ES-I3 (cell line): ENCODE measurements at regions not wholly inside any gene's neighbourhood (a gene's known extent, or its start where the extent isn't known, plus 50 kb on each side); places are given as distances from the start of the nearest gene placed in this dataset.

Experiments used
- H3K36me3 ChIP-seq: 2 replicates; pipeline ENCODE4 v1.6.1; 2013; ENCODE audit warnings: mild to moderate bottlenecking, low read length, control low read depth, moderate library complexity; ENCODE audit not compliant: insufficient read depth
- H3K4me1 ChIP-seq: 2 replicates; pipeline ENCODE4 v1.6.1; 2013; ENCODE audit warnings: mild to moderate bottlenecking, control low read depth, low read length; ENCODE audit not compliant: insufficient read depth
- H3K9ac ChIP-seq: 2 replicates; pipeline ENCODE4 v1.6.1; 2013; ENCODE audit warnings: low read depth, mild to moderate bottlenecking, low read length, moderate library complexity
- H3K9me3 ChIP-seq: 2 replicates; pipeline ENCODE4 v1.6.1; 2013; ENCODE audit warnings: mild to moderate bottlenecking, low read length, moderate library complexity; ENCODE audit not compliant: control insufficient read depth, insufficient read depth

DNA sequence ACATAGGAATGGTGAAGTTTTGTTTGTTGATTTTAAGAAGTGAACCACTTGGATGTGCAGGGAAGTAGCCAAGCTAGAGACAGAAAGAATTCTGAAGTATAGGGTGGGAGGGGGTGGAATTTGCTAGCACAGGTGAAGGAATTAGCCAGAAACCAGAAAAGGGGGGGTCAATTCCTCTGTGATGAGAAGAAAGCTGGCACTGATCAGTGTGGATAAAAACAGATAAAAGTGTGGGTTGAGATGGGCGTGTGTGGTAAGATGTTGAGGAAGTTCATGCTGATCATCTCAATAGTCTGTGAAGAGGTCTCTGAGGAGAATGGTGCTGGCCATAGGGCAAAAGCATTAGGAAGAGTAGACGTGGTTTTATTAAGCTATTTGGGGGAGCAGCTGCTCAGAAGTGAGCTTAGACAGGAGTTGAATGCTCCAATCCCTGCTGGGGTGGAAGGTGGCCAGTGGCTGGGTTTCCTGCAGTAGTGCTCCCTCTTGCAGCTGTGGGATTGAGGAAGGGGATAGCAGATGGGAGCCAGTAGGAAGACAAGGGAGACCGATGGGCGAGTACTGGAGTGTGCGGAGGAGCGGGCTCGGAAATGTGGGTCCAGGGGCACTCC, 88.7 kb upstream of the ELL2 start:
- Histone ChIP-seq H3K9ac (no peak overlapping the region), H3K4me1 (peaks cover 12% of the 10 kb centered on the region; the same call in 1 of the 2 replicates), H3K36me3 (no peaks in the 10 kb centered on the region), H3K9me3 (no peaks in the 10 kb centered on the region)

DNA sequence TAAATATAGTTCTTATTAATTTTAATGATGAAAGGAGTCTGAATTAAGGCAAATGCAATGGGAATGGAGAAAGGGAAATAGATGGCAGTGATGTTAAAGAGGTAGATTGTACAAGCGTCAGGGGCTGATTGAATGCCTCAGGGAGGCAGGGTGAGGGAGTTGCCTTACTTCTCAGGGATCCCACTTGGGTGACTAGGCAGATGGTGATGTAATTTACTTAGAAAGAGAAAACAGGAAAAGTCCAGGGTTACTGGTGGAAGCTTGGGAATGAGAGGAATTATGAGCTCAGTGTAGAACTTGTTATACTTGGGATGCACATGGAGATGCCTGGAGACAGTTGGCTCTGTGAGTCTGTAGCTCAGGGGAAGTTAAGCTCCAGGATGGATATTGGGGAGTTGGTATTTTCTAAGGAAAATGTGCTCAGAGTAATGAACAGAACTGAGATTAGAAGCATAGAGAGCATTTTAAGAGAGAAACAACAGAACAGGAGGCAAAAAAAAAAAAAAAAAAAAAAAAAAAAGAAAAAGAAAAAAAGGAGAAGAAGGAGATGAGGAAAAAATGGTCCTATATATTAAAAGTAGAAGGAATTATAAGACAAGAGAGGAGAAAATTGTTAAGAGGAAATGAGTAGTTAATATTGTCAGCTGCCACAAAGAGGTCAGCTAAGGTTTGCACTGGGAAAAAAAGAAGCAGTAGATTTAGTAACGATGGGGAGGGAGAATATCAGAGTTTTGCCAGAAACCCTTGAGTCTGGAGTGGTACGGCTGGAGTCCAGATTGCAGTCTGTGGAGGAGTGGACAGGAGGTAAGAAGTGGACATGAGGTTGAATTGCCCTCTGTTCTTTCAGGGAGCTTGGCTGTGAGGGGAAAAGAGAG, 88.0 kb upstream of the ELL2 start:
- Histone ChIP-seq H3K36me3 (no peaks in the 10 kb centered on the region), H3K9ac (no peak overlapping the region), H3K4me1 (peaks cover 12% of the 10 kb centered on the region; the same call in 1 of the 2 replicates), H3K9me3 (no peaks in the 10 kb centered on the region)

DNA sequence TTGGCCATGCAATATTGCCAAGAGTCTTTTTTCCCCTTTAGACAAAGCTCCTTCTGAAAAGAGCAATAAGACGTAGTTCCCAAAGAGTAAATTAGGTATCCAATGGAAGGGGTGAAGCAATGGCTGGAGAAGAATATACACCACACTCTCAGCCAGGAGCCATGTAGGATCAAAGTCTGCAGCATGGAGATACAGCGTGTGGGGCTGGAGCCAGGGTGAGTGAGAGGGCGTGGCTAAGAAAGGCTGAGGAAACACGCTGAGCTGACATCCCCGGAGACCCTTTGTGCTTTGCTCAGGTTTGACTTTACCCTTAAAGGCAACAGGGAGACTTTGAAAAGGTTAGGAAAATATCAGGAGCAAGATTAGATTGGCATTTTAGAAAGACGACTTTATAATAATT, 87.1 kb upstream of the ELL2 start:
- H3K36me3 ChIP-seq = no peaks in the 10 kb centered on the region
- no peaks in the 10 kb centered on the region for H3K9me3 ChIP-seq
- peaks cover 12% of the 10 kb centered on the region; the same call in 1 of the 2 replicates for H3K4me1 ChIP-seq
- H3K9ac ChIP-seq = no peak overlapping the region

DNA sequence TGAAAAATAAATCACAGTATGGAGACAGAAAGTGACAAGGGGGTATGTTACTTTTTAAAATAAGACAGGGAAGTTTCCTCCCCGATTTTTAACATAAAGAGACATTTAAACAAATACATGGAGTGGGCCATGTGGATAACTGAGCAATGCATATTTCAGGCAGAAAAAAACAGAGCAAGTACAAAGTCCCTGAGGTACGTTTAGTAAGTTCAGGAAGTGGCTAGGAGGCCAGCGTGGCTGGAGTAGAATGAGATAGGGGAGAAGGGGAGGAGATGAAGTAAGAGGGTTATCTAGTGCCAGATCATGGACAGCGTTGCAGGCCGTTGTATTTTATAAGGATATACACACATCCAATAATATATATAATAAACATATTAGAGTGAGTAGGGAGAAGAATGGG, 84.2 kb upstream of the ELL2 start:
- no peaks in the 10 kb centered on the region for H3K9me3 ChIP-seq
- no peaks in the 10 kb centered on the region for H3K36me3 ChIP-seq
- peaks cover 12% of the 10 kb centered on the region; the same call in 1 of the 2 replicates for H3K4me1 ChIP-seq
- no peak overlapping the region for H3K9ac ChIP-seq

DNA sequence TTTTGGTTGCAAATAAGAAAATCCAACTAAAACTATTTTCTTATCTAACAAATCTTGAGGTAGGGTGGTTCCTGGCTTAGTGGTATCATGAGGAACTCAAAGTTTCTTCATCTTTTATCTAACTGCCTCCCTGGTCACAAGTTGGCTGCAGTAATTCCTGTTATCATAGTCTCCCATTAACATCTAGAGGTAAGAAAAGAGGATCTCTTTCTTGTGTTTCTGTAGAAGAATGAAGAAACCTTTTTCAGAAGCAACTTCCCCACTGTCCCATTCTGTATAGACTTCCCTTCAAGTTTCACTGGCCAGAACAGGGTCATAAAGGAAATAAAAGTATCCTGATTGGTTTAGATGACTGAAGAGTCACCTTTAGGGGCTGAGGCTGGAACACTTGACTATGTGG, 81.8 kb upstream of the ELL2 start:
- H3K36me3 ChIP-seq = no peaks in the 10 kb centered on the region
- H3K9ac ChIP-seq = no peak overlapping the region
- H3K4me1 ChIP-seq = no peaks in the 10 kb centered on the region
- no peaks in the 10 kb centered on the region for H3K9me3 ChIP-seq

DNA sequence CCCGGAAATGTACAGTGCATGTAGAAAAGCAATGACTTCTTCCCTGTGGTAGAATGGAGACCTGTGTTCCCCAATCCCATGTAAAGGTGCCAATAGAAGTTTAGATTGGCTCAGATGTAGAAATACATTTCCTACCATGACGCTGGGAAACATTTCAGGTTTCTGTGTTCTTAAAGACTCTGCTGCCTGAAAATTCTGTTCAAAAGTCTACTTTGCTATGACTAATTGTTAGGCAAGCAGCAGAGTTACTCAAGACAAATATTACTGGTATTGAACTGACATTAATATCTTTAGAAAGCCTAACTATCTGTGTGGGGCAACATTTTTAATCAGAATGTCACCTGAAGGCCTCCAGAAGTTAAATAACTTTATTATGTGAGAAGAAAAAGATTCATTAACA, 75.5 kb upstream of the ELL2 start:
- H3K9ac ChIP-seq = no peak overlapping the region
- H3K36me3 ChIP-seq = no peaks in the 10 kb centered on the region
- no peaks in the 10 kb centered on the region for H3K4me1 ChIP-seq
- H3K9me3 ChIP-seq = no peaks in the 10 kb centered on the region; the same call in 1 of the 2 replicates

DNA sequence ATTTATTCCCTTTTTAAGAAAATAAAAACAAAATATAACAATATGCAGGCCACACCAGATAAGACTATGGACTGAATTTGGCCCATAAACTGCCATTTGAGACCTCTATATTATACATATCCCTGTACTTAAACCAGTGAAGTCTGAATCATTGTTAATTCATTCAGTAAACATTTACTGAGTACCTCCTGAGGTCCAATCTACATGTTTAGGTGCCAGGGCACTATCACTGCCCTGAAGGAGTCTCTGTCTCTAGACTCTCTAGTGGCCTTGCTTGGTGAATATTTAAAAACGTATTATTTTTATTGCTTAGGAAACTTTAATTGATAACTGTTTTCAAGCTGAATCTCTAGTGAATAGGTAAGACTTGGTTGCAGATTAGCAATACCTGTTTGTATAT, 74.7 kb upstream of the ELL2 start:
- H3K9me3 ChIP-seq = no peaks in the 10 kb centered on the region; the same call in 1 of the 2 replicates
- no peaks in the 10 kb centered on the region for H3K36me3 ChIP-seq
- H3K9ac ChIP-seq = no peak overlapping the region
- H3K4me1 ChIP-seq = no peaks in the 10 kb centered on the region

DNA sequence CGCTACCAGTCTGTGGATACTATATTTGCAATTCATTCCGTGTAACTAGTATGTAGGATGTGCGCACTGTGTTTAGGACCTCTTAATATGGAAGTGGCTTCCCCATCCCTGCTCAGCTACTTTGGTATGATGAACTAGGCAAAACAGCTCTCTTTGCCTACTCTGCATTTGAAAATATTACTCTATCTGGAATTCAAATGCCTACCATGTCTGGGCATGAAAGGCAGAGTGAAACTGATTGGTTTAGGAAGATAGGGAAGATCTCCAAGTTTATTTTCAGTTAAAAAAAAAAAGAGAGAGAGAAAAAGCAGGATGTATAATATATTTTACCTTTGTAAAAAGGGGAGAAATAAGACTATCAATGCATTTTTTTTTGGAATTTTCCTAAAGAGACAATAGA, 74.1 kb upstream of the ELL2 start:
- Histone ChIP-seq H3K4me1 (no peaks in the 10 kb centered on the region), H3K9me3 (no peaks in the 10 kb centered on the region; the same call in 1 of the 2 replicates), H3K36me3 (no peaks in the 10 kb centered on the region), H3K9ac (no peak overlapping the region)

DNA sequence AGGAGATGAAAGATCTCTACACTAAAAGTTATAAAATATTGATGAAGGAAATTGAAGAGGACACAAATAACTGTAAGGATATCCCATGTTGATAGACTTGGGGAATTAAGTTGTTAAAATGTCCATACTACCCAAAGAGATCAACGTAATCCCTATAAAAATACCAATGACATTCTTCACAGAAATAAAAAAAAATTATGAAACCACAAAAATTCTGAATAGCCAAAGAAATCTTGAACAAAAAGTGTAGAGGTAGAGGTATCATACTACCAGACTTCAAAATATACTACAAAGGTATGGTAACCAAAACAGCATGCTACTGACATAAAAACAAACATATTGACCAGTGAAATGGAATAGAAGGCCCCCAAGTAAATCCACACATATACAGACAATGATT, 71.5 kb upstream of the ELL2 start:
- Histone ChIP-seq H3K36me3 (no peaks in the 10 kb centered on the region), H3K9me3 (no peaks in the 10 kb centered on the region; the same call in 1 of the 2 replicates), H3K9ac (no peak overlapping the region), H3K4me1 (no peaks in the 10 kb centered on the region)

DNA sequence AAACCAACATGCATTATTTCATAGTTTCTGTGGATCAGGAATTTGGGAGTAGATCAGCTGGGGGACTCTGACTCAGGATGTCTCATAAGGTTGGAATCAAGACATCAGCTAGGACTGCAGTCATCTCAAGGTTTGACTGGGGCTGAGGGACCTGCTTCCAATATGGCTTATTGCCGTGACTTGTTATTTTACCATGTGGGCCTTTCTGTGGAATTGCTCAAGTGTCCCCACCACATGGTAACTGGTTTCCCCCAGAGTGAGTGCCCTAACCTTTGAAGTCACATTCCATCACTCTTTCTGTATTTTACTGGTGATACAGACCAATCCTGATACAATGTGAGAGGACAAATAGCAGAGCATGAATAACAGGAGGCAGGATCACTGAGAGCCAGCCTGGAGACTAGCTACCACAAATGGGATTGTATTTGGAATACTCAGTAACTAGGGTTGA, 70.2 kb upstream of the ELL2 start:
- Histone ChIP-seq H3K4me1 (no peaks in the 10 kb centered on the region), H3K9me3 (no peaks in the 10 kb centered on the region), H3K9ac (no peak overlapping the region), H3K36me3 (no peaks in the 10 kb centered on the region)

DNA sequence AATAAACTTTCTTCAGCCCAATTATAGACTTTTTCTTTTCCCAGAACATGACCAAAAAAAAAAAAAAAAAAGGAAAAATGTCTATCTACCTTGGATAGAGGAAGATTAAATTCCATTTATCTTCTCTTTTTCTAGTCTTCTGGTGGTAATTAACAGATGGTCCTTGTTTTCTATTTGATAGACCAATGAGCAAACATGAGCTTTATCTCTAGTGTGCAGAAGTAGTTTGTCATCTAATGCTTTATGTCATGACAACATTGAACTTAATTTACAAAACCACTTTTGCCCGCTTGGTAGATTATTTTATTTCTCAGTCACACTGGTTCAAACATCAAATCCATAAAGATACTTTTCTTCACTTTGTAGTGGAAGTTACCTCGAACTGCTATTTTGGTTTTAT, 69.5 kb upstream of the ELL2 start:
- no peaks in the 10 kb centered on the region for H3K4me1 ChIP-seq
- H3K9me3 ChIP-seq = no peaks in the 10 kb centered on the region
- H3K9ac ChIP-seq = no peak overlapping the region
- no peaks in the 10 kb centered on the region for H3K36me3 ChIP-seq

DNA sequence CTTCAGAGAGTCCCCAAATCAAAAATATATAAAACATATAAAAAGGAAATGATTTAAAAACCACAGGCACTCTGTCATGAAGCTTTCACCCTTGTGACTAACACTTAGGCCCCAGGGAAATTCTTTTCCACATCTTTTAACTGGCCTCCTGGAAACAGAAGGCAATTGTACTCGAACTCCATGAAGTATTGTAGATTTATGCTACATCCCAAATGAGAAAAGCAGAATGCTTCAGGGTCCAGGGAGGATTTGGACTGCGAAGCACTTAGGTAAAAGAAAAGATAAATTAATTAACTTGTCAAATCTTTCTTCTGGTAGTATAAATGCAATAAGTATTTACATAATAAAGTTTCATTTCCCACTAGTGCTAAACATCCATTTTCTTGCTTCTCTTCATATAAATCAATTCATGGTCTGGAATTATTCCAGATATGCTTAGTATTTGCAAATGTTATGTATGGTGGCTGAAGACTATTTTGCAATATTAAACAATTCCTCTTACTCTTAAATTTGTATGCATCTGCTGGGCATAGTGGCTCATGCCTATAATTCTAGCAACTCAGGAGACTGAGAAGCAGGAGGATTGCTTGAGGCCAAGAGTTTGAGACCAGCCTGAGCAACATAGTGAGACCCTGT, 64.9 kb upstream of the ELL2 start:
- H3K36me3 ChIP-seq = no peaks in the 10 kb centered on the region
- H3K9ac ChIP-seq = no peak overlapping the region
- no peaks in the 10 kb centered on the region for H3K4me1 ChIP-seq
- H3K9me3 ChIP-seq = no peaks in the 10 kb centered on the region

DNA sequence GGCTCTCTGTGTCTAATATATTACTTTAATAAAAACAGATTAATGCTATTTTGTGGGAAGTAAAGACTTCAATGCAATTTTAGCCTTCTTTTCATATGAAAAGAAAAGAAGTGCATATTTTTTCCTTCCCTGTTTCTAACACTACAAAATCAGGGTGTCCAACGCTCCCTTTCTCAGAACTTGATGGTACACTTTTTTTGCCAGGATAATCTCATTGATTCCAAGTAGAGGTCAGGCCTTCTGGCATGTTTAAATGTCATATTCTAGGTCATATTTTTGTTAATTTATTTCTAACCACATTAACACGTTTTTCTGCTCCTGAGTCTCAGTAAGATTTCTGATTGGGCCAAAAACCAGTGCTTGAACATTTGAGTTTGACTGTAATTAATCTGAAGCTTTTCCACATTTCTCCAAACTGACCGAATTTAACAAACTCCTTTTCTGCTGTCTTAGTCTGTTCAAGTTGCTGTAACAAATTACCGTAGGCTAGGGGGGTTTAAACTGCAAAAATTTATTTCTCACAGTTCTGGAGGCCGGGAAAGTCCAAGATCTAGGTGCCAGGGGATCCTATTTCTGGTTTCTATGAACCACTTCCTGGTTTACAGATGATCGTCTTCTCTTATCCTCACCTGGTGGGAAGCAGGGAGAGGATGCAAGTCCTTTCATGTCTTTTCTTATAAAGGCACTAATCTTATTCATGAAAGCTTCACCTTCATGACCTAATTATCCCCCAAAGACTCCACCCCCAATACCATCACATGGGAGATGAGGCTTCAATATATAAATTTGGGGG, 63.2 kb upstream of the ELL2 start:
- no peaks in the 10 kb centered on the region for H3K4me1 ChIP-seq
- no peak overlapping the region for H3K9ac ChIP-seq
- no peaks in the 10 kb centered on the region for H3K36me3 ChIP-seq
- no peaks in the 10 kb centered on the region for H3K9me3 ChIP-seq

DNA sequence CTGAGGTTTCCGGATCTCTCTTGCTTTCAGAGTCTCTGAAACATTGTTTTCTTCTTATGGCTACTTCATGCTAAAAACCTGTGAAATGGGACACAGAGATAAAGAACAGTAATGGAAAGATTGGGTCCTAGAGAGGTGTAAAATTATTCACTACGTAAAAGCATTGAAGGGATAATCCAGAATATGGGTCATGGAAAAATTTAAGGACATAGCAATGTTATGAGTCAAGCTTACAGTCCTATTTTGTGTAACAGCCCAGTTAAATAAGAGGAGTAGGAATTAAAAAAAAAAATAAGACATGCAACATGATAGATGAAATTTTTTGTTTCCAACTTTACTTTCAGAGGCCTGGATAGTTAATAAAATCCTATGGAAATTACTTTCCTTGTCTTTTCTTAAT, 61.9 kb upstream of the ELL2 start:
- Histone ChIP-seq H3K36me3 (no peaks in the 10 kb centered on the region), H3K4me1 (no peaks in the 10 kb centered on the region), H3K9me3 (no peaks in the 10 kb centered on the region), H3K9ac (no peak overlapping the region)
